Cardiac muscle cell (in vitro differentiated cells and primary cell): ENCODE measurements at regions not wholly inside any gene's neighbourhood (a gene's known extent, or its start where the extent isn't known, plus 50 kb on each side); places are given as distances from the start of the nearest gene placed in this dataset.

Source experiments
- DNase-seq, 2 donors: peaks; one replicate each; pipeline versions ENCODE4 v3.0.0 to v3.0.0-alpha.2; 2010 to 2017; ENCODE audit warnings: low read depth in 1 of 2, low spot score in 1 of 2
- H3K27ac ChIP-seq: fragments of 200-600 bp; sonication (generic); 2 replicates; pipeline ENCODE4 v1.5.1; 2016
- H3K27me3 ChIP-seq: fragments of 200-600 bp; sonication (generic); 2 replicates; pipeline ENCODE4 v1.6.0; 2016; ENCODE audit warnings: control low read depth
- H3K36me3 ChIP-seq: fragments of 200-600 bp; sonication (generic); 2 replicates; pipeline ENCODE4 v1.5.1; 2016; ENCODE audit warnings: control low read depth
- H3K4me1 ChIP-seq: fragments of 200-600 bp; sonication (generic); 2 replicates; pipeline ENCODE4 v1.8.1; 2017; ENCODE audit warnings: low read depth, mild to moderate bottlenecking, mixed run types
- H3K4me3 ChIP-seq: fragments of 200-600 bp; sonication (generic); 2 replicates; pipeline ENCODE4 v1.5.1; 2016; ENCODE audit warnings: mild to moderate bottlenecking
- H3K9me3 ChIP-seq: fragments of 200-600 bp; sonication (generic); 2 replicates; pipeline ENCODE4 v1.5.1; 2017; ENCODE audit warnings: low read depth, mild to moderate bottlenecking, control low read depth
- TF ChIP-seq, protein P1 (sequence below): IDR thresholded peaks from 2 replicates; pipeline ENCODE4 v1.5.1; 2012; ENCODE audit warnings: low read depth, mild to moderate bottlenecking, low read length

DNA sequence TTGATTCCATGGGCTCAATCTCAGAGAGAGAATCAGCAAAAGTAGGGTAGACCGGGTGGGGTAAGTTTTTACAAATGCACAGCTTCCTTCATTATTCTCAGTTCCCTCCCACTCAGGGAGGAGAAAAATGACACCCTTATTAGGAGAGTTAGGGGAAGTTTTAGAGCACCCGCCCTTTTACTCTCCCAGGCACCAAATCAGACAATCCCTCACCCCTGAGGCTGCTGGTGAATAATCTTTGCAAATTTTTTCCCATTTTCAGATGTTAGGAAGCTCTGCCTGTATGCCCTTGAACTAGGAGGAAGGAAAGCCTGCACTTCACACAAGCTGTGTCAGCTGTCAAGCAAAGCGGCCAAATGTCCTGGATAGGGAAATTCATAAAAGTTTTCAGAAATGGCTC is 834.9 kb downstream of the GRID1 start:
- TF ChIP-seq, protein P1, sequence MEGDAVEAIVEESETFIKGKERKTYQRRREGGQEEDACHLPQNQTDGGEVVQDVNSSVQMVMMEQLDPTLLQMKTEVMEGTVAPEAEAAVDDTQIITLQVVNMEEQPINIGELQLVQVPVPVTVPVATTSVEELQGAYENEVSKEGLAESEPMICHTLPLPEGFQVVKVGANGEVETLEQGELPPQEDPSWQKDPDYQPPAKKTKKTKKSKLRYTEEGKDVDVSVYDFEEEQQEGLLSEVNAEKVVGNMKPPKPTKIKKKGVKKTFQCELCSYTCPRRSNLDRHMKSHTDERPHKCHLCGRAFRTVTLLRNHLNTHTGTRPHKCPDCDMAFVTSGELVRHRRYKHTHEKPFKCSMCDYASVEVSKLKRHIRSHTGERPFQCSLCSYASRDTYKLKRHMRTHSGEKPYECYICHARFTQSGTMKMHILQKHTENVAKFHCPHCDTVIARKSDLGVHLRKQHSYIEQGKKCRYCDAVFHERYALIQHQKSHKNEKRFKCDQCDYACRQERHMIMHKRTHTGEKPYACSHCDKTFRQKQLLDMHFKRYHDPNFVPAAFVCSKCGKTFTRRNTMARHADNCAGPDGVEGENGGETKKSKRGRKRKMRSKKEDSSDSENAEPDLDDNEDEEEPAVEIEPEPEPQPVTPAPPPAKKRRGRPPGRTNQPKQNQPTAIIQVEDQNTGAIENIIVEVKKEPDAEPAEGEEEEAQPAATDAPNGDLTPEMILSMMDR = no peak
- no peaks in the 10 kb centered on the region for H3K27me3 ChIP-seq
- H3K4me1 ChIP-seq = peaks cover 6% of the 10 kb centered on the region
- no peaks in the 10 kb centered on the region for H3K9me3 ChIP-seq
- no peak overlapping the region for H3K4me3 ChIP-seq
- H3K27ac ChIP-seq = no peak overlapping the region
- H3K36me3 ChIP-seq = no peaks in the 10 kb centered on the region
- DNase-seq = no peak

DNA sequence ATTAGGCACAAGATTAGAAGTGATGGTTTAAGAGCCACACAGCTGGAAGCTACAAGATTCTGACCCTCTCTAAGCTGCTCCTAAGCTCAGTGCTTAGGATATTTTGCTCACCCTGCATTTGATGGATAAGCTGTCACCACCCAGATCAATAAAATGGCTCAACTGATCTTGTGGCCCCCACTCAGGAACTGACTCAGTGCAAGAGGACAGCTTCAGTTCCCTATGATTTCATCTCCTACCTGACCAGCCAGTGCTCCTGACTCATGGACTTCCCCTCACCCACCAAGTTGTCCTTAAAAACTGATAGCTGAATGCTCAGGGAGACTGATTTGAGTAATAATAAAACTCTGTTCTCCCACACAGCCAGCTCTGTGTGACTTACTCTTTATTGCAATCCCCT is 833.8 kb downstream of the GRID1 start:
- Histone ChIP-seq H3K4me3 (no peak overlapping the region), H3K36me3 (no peaks in the 10 kb centered on the region), H3K9me3 (no peaks in the 10 kb centered on the region), H3K4me1 (peaks cover 6% of the 10 kb centered on the region), H3K27ac (no peak overlapping the region), H3K27me3 (no peaks in the 10 kb centered on the region)
- TF ChIP-seq, protein P1 = no peak
- DNase-seq = no peak

DNA sequence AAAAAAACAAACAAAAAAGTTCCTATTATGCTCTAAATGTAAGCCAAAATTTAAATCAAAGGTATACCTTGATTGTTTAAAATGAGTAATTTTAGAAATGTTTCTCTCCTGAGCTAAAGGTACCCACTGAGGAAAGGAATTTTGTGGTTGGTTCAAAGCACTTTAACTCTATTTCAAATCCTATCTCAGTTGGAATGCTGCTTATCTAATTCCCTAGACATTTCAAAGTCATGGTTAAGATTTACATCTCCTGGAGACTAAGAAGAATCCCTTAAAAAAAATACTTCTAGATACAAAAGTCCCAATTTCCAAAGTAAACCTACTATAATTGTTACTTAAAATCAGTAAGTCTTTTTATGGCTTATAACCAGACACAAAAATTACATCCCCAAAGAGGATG is 830.7 kb downstream of the GRID1 start:
- TF ChIP-seq, protein P1 = no peak
- H3K27me3 ChIP-seq = no peaks in the 10 kb centered on the region
- no peak for DNase-seq
- H3K36me3 ChIP-seq = no peaks in the 10 kb centered on the region
- H3K4me3 ChIP-seq = no peak overlapping the region
- no peaks in the 10 kb centered on the region for H3K9me3 ChIP-seq
- H3K27ac ChIP-seq = no peak overlapping the region
- peaks cover 6% of the 10 kb centered on the region for H3K4me1 ChIP-seq

DNA sequence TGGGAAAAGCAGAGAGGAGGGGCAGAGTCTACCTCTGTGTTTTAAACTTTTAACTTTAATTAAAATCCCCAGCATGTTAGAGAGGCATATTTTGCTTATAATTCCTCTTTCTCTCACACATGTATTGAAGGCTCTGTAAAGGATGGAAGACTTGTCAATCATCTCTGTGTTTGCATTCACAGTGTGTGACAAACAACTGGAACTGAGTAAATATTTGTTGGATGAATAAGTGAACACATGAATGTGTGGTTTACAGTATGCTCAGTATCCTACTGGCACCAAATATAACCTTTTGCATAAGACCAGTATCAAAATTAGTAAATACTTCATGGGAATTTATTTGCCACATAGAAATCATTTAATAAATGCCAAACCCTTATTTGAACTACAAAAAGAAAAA is 829.0 kb downstream of the GRID1 start:
- no peaks in the 10 kb centered on the region for H3K36me3 ChIP-seq
- peaks cover 14% of the 10 kb centered on the region for H3K4me1 ChIP-seq
- no peak overlapping the region for H3K4me3 ChIP-seq
- TF ChIP-seq, protein P1 = no peak
- no peaks in the 10 kb centered on the region for H3K27me3 ChIP-seq
- DNase-seq = no peak
- H3K9me3 ChIP-seq = no peaks in the 10 kb centered on the region
- H3K27ac ChIP-seq = no peak overlapping the region

DNA sequence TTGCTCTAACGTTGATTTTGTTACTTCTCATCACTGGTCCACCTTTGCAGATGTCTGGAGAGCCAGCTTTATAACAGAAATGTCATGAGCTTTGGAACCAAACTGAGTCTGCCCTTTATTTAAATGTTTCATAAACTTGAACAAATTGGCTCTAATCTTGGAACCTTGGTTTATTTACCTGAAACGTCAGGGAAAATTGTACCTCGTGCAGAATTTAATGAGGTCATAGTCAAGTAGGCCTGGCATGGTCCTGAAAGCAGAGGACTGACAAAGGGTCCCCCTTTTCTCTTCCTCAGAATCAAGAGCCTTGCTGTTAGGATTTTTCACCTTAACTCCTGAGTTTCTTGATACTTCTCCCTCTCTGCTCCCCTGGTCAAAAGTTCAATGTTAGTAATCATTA is 828.0 kb downstream of the GRID1 start:
- peaks cover 14% of the 10 kb centered on the region for H3K4me1 ChIP-seq
- no peak for DNase-seq
- no peak overlapping the region for H3K27ac ChIP-seq
- H3K4me3 ChIP-seq = no peak overlapping the region
- H3K36me3 ChIP-seq = no peaks in the 10 kb centered on the region
- H3K9me3 ChIP-seq = no peaks in the 10 kb centered on the region
- TF ChIP-seq, protein P1 = no peak
- H3K27me3 ChIP-seq = no peaks in the 10 kb centered on the region

DNA sequence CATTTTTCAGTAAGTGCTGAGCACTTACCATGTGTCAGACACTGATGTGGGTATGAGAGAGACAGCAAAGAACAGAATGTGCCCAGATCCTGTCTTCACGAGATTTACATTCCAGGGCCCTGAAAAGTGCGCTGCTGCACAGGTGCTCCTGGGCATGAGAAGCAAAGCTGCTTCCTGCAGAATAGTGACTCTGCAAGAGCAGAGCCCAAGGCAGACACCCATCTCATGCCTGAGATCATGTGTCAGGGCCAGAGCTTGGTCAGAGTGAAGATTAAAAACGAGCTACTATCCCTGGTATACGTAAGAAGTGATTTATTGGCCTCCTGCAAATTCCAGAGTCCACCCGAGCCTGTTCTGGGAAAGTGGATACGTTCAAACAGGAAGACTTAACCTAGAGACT is 824.4 kb downstream of the GRID1 start:
- Histone ChIP-seq H3K4me3 (no peak overlapping the region), H3K9me3 (no peaks in the 10 kb centered on the region), H3K27me3 (no peaks in the 10 kb centered on the region), H3K4me1 (peaks cover 8% of the 10 kb centered on the region), H3K27ac (no peak overlapping the region), H3K36me3 (no peaks in the 10 kb centered on the region)
- TF ChIP-seq, protein P1 = no peak
- DNase-seq = no peak
